Stimulated activated naive B cell treated with anti-CD40 and anti-IgM and Interleukin-4, amounts not matched to agents 10 μg/mL and 1 μg/mL and 100 μg/mL, for 72 hours (primary cell): ENCODE measurements at regions not wholly inside any gene's neighbourhood (a gene's known extent, or its start where the extent isn't known, plus 50 kb on each side); places are given as distances from the start of the nearest gene placed in this dataset.

Experiments
- ATAC-seq, 2 donors: fragments of 150-1000 bp; cut with Tn5 transposase; replicated peaks; 2 replicates each; pipeline ENCODE4 v1.10.0; 2021; ENCODE audit warnings: moderate library complexity in 1 of 2
- DNase-seq: peaks from one replicate; pipeline ENCODE4 v3.0.0; 2021
- H3K27ac Mint-ChIP-seq: one replicate; pipeline ENCODE4 v1.8.0; 2022; ENCODE audit warnings: mild to moderate bottlenecking, mixed read lengths
- H3K27me3 Mint-ChIP-seq, 2 donors: one replicate each; pipeline ENCODE4 v1.8.0; 2022; ENCODE audit warnings: mixed read lengths in 2 of 2
- H3K36me3 Mint-ChIP-seq, 2 donors: one replicate each; pipeline ENCODE4 v1.8.0; 2022; ENCODE audit warnings: mixed read lengths in 2 of 2, mild to moderate bottlenecking in 1 of 2
- H3K4me1 Mint-ChIP-seq, 2 donors: one replicate each; pipeline ENCODE4 v1.8.0; 2022; ENCODE audit warnings: mixed read lengths in 2 of 2, mild to moderate bottlenecking in 1 of 2
- H3K4me3 Mint-ChIP-seq, 2 donors: one replicate each; pipeline ENCODE4 v1.8.0; 2022; ENCODE audit warnings: mild to moderate bottlenecking in 2 of 2, mixed read lengths in 2 of 2, moderate library complexity in 1 of 2
- H3K9me3 Mint-ChIP-seq, 2 donors: one replicate each; pipeline ENCODE4 v1.8.0; 2022; ENCODE audit warnings: mixed read lengths in 2 of 2, mild to moderate bottlenecking in 1 of 2

GRCh38 chr1:218809061-218809460, 364.6 kb upstream of the LYPLAL1 start:
- H3K4me3 Mint-ChIP-seq: no peak overlapping the region

GRCh38 chr1:218809625-218810024, 364.1 kb upstream of the LYPLAL1 start:
- DNase-seq: no peak
- no peaks in the 10 kb centered on the region for H3K36me3 Mint-ChIP-seq
- no peaks in the 10 kb centered on the region for H3K4me1 Mint-ChIP-seq
- H3K27me3 Mint-ChIP-seq: peaks cover 0 to 3% of the 10 kb centered on the region in 2 donors
- H3K27ac Mint-ChIP-seq: no peak overlapping the region
- H3K9me3 Mint-ChIP-seq: no peaks in the 10 kb centered on the region
- no peak overlapping the region for H3K4me3 Mint-ChIP-seq
- no peak for ATAC-seq

More at GRCh38 chr1:218809061-218809460, 364.6 kb upstream of the LYPLAL1 start:
- Mint-ChIP-seq H3K27ac (no peak overlapping the region), H3K27me3 (peaks cover 0 to 3% of the 10 kb centered on the region in 2 donors), H3K4me1 (no peaks in the 10 kb centered on the region), H3K9me3 (no peaks in the 10 kb centered on the region), H3K36me3 (no peaks in the 10 kb centered on the region)
- DNase-seq: no peak
- ATAC-seq: no peak

GRCh38 chr1:218810306-218810705, 363.4 kb upstream of the LYPLAL1 start:
- Mint-ChIP-seq H3K27me3 (peaks cover 0 to 3% of the 10 kb centered on the region in 2 donors), H3K9me3 (no peaks in the 10 kb centered on the region), H3K27ac (no peak overlapping the region), H3K36me3 (no peaks in the 10 kb centered on the region), H3K4me3 (no peak overlapping the region), H3K4me1 (no peaks in the 10 kb centered on the region)
- DNase-seq (no peak), ATAC-seq (no peak)

DNA sequence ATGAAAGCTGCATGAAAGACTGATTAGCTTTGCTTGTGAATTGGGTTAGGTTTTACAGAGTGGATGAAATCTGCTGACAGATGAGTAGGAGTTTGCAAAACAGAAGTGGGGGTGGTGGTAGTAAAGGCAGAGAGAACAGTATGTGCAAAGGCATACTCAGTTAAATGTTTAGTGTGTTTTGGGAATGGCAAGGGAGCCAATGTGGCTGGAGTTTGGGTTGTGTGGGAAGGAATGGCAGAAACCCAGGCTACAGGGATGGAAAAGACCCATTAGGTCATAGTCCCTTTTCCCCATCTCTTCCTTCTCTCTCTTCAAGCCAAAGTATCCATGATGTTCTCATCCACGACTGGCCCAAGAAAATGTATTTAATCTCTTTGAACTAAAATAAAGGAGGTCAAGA, 362.2 kb upstream of the LYPLAL1 start:
- no peaks in the 10 kb centered on the region for H3K4me1 Mint-ChIP-seq
- DNase-seq: no peak
- no peaks in the 10 kb centered on the region for H3K9me3 Mint-ChIP-seq
- no peak overlapping the region for H3K4me3 Mint-ChIP-seq
- ATAC-seq: no peak
- H3K27ac Mint-ChIP-seq: no peak overlapping the region
- no peaks in the 10 kb centered on the region for H3K36me3 Mint-ChIP-seq
- H3K27me3 Mint-ChIP-seq: peaks cover 0 to 3% of the 10 kb centered on the region in 2 donors

DNA sequence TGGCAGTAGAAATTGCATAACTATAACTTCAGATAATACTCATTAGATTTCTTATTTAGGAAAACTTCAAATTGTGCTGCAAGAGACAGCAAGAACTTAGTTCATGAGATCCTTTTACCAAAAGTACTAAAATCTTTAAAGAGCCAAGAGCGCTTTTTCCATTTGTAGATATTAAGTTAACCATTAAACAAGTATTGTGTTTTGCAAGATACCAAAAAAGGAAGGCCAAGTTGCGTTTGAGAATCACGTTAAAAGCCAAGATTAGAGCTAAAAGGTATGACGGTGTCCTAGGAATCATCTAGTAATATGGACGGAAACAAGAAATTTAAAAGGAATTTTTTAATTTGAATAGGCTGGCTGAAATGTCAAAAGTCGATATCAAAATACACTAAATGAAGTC, 361.3 kb upstream of the LYPLAL1 start:
- peaks cover 0 to 3% of the 10 kb centered on the region in 2 donors for H3K27me3 Mint-ChIP-seq
- no peaks in the 10 kb centered on the region for H3K4me1 Mint-ChIP-seq
- no peaks in the 10 kb centered on the region for H3K9me3 Mint-ChIP-seq
- no peak for ATAC-seq
- DNase-seq: no peak
- no peak overlapping the region for H3K4me3 Mint-ChIP-seq
- no peak overlapping the region for H3K27ac Mint-ChIP-seq
- H3K36me3 Mint-ChIP-seq: no peaks in the 10 kb centered on the region

DNA sequence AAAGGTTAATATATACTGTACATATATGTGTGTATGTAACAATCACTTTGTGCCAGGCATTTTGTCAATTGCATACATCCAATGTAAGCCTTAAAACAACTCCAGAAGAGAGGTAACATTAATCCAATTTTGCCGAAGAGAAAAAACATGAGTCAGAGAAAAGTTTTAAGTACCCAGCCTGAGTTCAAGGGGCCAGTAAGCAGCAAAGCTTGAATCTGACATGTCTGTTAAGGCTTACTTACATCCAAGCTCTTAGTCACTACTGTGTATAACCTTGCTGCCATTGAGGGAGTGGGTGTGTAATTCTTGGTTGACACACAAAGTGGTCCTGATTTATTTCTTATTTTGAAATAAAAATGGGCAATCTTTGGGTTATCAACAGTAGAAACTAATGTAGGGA, 360.4 kb upstream of the LYPLAL1 start:
- Mint-ChIP-seq H3K4me1 (no peaks in the 10 kb centered on the region), H3K27me3 (peaks cover 0 to 7% of the 10 kb centered on the region in 2 donors), H3K27ac (no peak overlapping the region), H3K4me3 (no peak overlapping the region), H3K9me3 (no peaks in the 10 kb centered on the region), H3K36me3 (no peaks in the 10 kb centered on the region)
- DNase-seq: no peak
- no peak for ATAC-seq

- no peak overlapping the region for H3K27ac Mint-ChIP-seq
These were observed 358.6 kb upstream of the LYPLAL1 start for GRCh38 chr1:218815076-218815475.

GRCh38 chr1:218817071-218817470, 356.6 kb upstream of the LYPLAL1 start:
- peaks cover 0 to 4% of the 10 kb centered on the region in 2 donors for H3K27me3 Mint-ChIP-seq
- DNase-seq (no peak), ATAC-seq (no peak)
- no peak overlapping the region for H3K4me3 Mint-ChIP-seq
- no peaks in the 10 kb centered on the region for H3K9me3 Mint-ChIP-seq
- H3K4me1 Mint-ChIP-seq: no peaks in the 10 kb centered on the region
- H3K36me3 Mint-ChIP-seq: no peaks in the 10 kb centered on the region
- H3K27ac Mint-ChIP-seq: no peak overlapping the region

More at GRCh38 chr1:218815076-218815475, 358.6 kb upstream of the LYPLAL1 start:
- Mint-ChIP-seq H3K27me3 (peaks cover 0 to 4% of the 10 kb centered on the region in 2 donors), H3K9me3 (no peaks in the 10 kb centered on the region), H3K36me3 (no peaks in the 10 kb centered on the region), H3K4me3 (no peak overlapping the region), H3K4me1 (no peaks in the 10 kb centered on the region)
- DNase-seq: no peak
- no peak for ATAC-seq

GRCh38 chr1:218817691-218818465, 355.8 kb upstream of the LYPLAL1 start:
- Mint-ChIP-seq H3K27me3 (peaks cover 0 to 4% of the 10 kb centered on the region in 2 donors), H3K9me3 (no peaks in the 10 kb centered on the region), H3K4me3 (no peak overlapping the region), H3K36me3 (no peaks in the 10 kb centered on the region), H3K27ac (no peak overlapping the region), H3K4me1 (no peaks in the 10 kb centered on the region)
- no peak for ATAC-seq
- DNase-seq: no peak

GRCh38 chr1:218823291-218823900, 350.3 kb upstream of the LYPLAL1 start:
- Mint-ChIP-seq H3K4me1 (no peaks in the 10 kb centered on the region), H3K9me3 (no peaks in the 10 kb centered on the region), H3K4me3 (no peak overlapping the region), H3K27ac (no peak overlapping the region), H3K27me3 (no peaks in the 10 kb centered on the region), H3K36me3 (no peaks in the 10 kb centered on the region)
- DNase-seq: no peak
- no peak for ATAC-seq

DNA sequence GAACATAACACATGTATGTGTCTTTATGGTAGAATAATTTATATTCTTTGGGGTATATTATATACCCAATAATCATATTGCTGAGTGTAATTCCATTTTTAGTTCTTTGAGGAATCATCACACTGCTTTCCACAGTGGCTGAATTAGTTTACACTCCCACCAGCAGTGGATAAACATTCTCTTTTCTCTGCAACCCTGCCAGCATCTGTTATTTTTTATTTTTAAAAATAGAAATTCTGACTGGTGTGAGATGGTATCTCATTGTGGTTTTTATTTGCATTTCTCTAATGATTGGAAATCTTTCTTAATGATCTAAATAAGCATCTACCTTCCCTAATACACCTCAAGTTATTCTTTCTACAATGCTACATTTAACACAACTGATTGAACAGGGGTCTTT, 346.2 kb upstream of the LYPLAL1 start:
- no peaks in the 10 kb centered on the region for H3K9me3 Mint-ChIP-seq
- no peak overlapping the region for H3K4me3 Mint-ChIP-seq
- ATAC-seq (no peak), DNase-seq (no peak)
- H3K4me1 Mint-ChIP-seq: no peaks in the 10 kb centered on the region
- no peaks in the 10 kb centered on the region for H3K36me3 Mint-ChIP-seq
- H3K27ac Mint-ChIP-seq: no peak overlapping the region
- no peaks in the 10 kb centered on the region for H3K27me3 Mint-ChIP-seq

- Mint-ChIP-seq H3K36me3 (no peaks in the 10 kb centered on the region), H3K4me3 (no peak overlapping the region), H3K27me3 (no peaks in the 10 kb centered on the region), H3K4me1 (no peaks in the 10 kb centered on the region), H3K27ac (no peak overlapping the region), H3K9me3 (no peaks in the 10 kb centered on the region)
- DNase-seq (no peak), ATAC-seq (no peak)
These were observed 345.5 kb upstream of the LYPLAL1 start for GRCh38 chr1:218828125-218828650.

DNA sequence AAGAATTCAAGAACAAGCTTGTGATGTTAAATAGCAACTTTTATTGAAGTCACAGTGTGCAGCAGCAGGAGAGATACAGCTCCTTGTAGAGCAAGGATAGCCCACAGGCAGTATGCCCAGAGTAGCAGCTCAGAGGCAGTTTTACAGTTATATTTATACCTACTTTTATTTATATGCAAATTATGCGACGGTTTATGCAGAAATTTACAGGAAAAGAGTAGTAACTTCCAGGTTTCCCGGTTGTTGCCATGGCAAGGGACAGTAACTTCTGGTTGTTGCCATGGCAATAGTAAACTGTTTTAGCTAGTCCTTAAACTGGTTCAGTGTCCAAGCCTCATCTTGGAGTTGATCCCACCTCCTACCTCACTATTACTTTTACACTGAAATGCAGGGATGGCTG, 344.6 kb upstream of the LYPLAL1 start:
- H3K4me3 Mint-ChIP-seq: no peak overlapping the region
- H3K4me1 Mint-ChIP-seq: no peaks in the 10 kb centered on the region
- DNase-seq (no peak), ATAC-seq (no peak)
- H3K9me3 Mint-ChIP-seq: no peaks in the 10 kb centered on the region
- H3K27me3 Mint-ChIP-seq: no peaks in the 10 kb centered on the region
- H3K27ac Mint-ChIP-seq: no peak overlapping the region
- no peaks in the 10 kb centered on the region for H3K36me3 Mint-ChIP-seq

GRCh38 chr1:218835609-218836008, 338.1 kb upstream of the LYPLAL1 start:
- Mint-ChIP-seq H3K27me3 (no peaks in the 10 kb centered on the region), H3K36me3 (no peaks in the 10 kb centered on the region), H3K9me3 (no peaks in the 10 kb centered on the region), H3K27ac (no peak overlapping the region), H3K4me1 (no peaks in the 10 kb centered on the region), H3K4me3 (no peak overlapping the region)
- no peak for DNase-seq
- no peak for ATAC-seq

GRCh38 chr1:218836264-218836663, 337.4 kb upstream of the LYPLAL1 start:
- Mint-ChIP-seq H3K27me3 (no peaks in the 10 kb centered on the region), H3K4me1 (no peaks in the 10 kb centered on the region), H3K36me3 (no peaks in the 10 kb centered on the region), H3K27ac (no peak overlapping the region), H3K4me3 (no peak overlapping the region), H3K9me3 (no peaks in the 10 kb centered on the region)
- DNase-seq (no peak), ATAC-seq (no peak)
